Central memory CD8-positive, alpha-beta T cell (primary cell): ENCODE measurements at regions not wholly inside any gene's neighbourhood (a gene's known extent, or its start where the extent isn't known, plus 50 kb on each side); places are given as distances from the start of the nearest gene placed in this dataset.

Experiments used
- ATAC-seq: fragments of 150-1000 bp; cut with Tn5 transposase; replicated peaks from 2 replicates; pipeline ENCODE4 v1.10.0; 2022; ENCODE audit warnings: mild to moderate bottlenecking, moderate FRiP score, moderate number of reproducible peaks; ENCODE audit not compliant: poor library complexity, severe bottlenecking; ENCODE audit errors: extremely low read depth
- DNase-seq, 2 donors: peaks; one replicate each; pipeline ENCODE4 v3.0.0; 2021; ENCODE audit warnings: low spot score in 2 of 2
- H3K27ac Mint-ChIP-seq: one replicate; pipeline ENCODE4 v1.8.0; 2022; ENCODE audit warnings: low read depth, mild to moderate bottlenecking, moderate library complexity, mixed read lengths
- H3K27me3 Mint-ChIP-seq: one replicate; pipeline ENCODE4 v1.8.0; 2022; ENCODE audit warnings: mixed read lengths
- H3K36me3 Mint-ChIP-seq: one replicate; pipeline ENCODE4 v1.8.0; 2022; ENCODE audit warnings: mild to moderate bottlenecking, moderate library complexity, mixed read lengths; ENCODE audit not compliant: insufficient read depth
- H3K4me1 Mint-ChIP-seq: one replicate; pipeline ENCODE4 v1.8.0; 2022; ENCODE audit warnings: mixed read lengths
- H3K4me3 Mint-ChIP-seq: one replicate; pipeline ENCODE4 v1.8.0; 2022; ENCODE audit warnings: mild to moderate bottlenecking, moderate library complexity, mixed read lengths
- H3K9me3 Mint-ChIP-seq: one replicate; pipeline ENCODE4 v1.8.0; 2022; ENCODE audit warnings: mixed read lengths

DNA sequence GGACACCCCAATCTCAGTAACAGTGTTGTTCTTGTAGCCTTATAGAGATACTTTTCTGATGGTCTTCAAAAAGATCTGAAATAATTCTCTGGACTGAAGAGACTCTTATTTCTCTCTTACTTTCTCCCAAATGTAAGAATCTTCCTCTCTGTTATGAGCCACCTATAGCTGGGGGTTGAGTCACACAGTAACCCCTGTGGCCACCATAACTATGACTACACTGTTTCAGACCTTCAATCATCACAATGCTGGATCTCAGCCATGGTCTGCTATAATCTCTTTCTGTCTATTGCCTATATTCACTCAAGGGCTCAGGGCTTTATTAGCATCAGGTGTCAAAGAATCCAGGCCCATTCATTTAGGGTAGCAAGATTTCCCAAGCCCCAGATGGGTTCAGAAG is 436.9 kb downstream of the KDM5D start:
- DNase-seq, result no peak
- ATAC-seq, result no peak
- H3K36me3 Mint-ChIP-seq, result no peaks in the 10 kb centered on the region
- no peak overlapping the region for H3K4me3 Mint-ChIP-seq
- no peaks in the 10 kb centered on the region for H3K27me3 Mint-ChIP-seq
- no peak overlapping the region for H3K27ac Mint-ChIP-seq
- no peaks in the 10 kb centered on the region for H3K4me1 Mint-ChIP-seq
- H3K9me3 Mint-ChIP-seq, result no peaks in the 10 kb centered on the region

DNA sequence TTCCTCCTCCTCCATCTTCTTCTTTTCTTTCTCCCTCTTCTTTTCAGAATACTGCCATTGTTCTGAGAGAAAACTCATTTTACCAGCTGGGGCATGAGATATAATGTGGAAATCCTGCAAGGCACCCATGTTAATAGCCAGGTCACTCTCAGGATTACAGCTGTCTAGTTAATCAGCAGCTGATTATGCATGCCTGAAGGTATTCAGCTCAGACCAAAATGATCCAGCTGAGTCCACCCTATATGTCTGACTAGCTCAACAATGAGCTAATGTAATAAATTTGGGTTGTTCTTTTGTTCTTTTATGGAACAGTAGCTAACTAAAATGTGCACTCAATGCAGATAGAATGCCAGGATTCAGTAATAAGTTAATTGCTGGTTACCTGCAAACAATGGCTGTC is 441.4 kb downstream of the KDM5D start:
- no peak overlapping the region for H3K27ac Mint-ChIP-seq
- H3K27me3 Mint-ChIP-seq, result no peaks in the 10 kb centered on the region
- DNase-seq, result no peak
- H3K9me3 Mint-ChIP-seq, result peaks cover 11% of the 10 kb centered on the region
- H3K36me3 Mint-ChIP-seq, result no peaks in the 10 kb centered on the region
- H3K4me3 Mint-ChIP-seq, result no peak overlapping the region
- no peaks in the 10 kb centered on the region for H3K4me1 Mint-ChIP-seq
- no peak for ATAC-seq

- ATAC-seq (no peak), DNase-seq (no peak)
- Mint-ChIP-seq H3K4me3 (no peak overlapping the region), H3K36me3 (no peaks in the 10 kb centered on the region), H3K27ac (no peak overlapping the region), H3K4me1 (no peaks in the 10 kb centered on the region), H3K27me3 (no peaks in the 10 kb centered on the region), H3K9me3 (no peaks in the 10 kb centered on the region)
These were observed 453.6 kb downstream of the KDM5D start for GRCh38 chrY:19290925-19291324.

DNA sequence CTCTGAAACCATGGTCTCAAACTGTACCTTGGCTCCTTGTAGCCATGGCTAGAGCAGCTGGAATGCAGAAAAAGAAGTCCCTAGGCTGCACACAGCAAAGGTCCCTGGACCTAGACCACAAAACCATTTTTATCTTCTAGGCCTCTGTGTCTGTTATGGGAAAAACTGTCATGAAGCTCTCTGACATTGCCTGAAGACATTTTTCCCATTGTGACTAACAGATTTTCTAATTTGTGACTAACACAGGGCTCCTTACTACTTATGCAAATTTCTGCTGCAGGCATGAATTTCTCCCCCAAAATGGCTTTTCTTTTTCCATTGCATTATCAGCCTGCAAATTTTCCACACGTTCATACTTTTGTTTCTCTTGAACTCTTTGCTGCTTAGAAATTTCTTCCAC is 470.4 kb downstream of the KDM5D start:
- no peak overlapping the region for H3K27ac Mint-ChIP-seq
- no peak for ATAC-seq
- no peak for DNase-seq
- H3K4me1 Mint-ChIP-seq, result no peaks in the 10 kb centered on the region
- no peaks in the 10 kb centered on the region for H3K27me3 Mint-ChIP-seq
- no peaks in the 10 kb centered on the region for H3K9me3 Mint-ChIP-seq
- H3K4me3 Mint-ChIP-seq, result no peak overlapping the region
- no peaks in the 10 kb centered on the region for H3K36me3 Mint-ChIP-seq

GRCh38 chrY:19268331-19268730 is 476.2 kb downstream of the KDM5D start:
- Mint-ChIP-seq H3K36me3 (peaks cover 1% of the 10 kb centered on the region), H3K9me3 (no peaks in the 10 kb centered on the region)
- ATAC-seq, result no peak

GRCh38 chrY:19265404-19265803 is 479.1 kb downstream of the KDM5D start:
- H3K27me3 Mint-ChIP-seq, result no peaks in the 10 kb centered on the region
- no peaks in the 10 kb centered on the region for H3K9me3 Mint-ChIP-seq
- H3K36me3 Mint-ChIP-seq, result peaks cover 1% of the 10 kb centered on the region
- no peak overlapping the region for H3K27ac Mint-ChIP-seq
- DNase-seq (no peak), ATAC-seq (no peak)
- no peaks in the 10 kb centered on the region for H3K4me1 Mint-ChIP-seq
- no peak overlapping the region for H3K4me3 Mint-ChIP-seq

More at GRCh38 chrY:19268331-19268730, 476.2 kb downstream of the KDM5D start:
- no peak for DNase-seq
- Mint-ChIP-seq H3K27me3 (no peaks in the 10 kb centered on the region), H3K4me1 (no peaks in the 10 kb centered on the region), H3K27ac (no peak overlapping the region), H3K4me3 (no peak overlapping the region)

DNA sequence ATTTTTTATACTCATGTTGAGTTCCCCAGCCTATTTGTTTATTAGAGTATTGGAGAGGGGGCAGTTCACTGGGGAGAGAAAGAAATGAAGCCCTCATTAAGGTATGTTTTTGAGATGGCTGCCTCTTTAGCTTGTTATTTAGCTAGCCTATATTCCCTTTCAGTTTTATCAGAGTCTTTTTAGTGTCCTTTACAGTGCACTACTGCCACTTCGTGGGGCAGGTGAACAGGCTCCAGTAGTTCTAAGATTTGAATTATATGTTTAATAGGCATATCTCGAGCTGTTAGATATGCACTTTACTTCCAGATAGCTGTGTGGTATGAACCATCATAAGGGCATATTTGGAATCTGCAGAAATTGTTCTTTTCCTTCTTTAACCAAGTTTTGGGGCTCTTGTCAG is 482.2 kb downstream of the KDM5D start:
- Mint-ChIP-seq H3K4me1 (no peaks in the 10 kb centered on the region), H3K4me3 (no peak overlapping the region), H3K36me3 (peaks cover 1% of the 10 kb centered on the region), H3K27ac (no peak overlapping the region), H3K9me3 (no peaks in the 10 kb centered on the region), H3K27me3 (no peaks in the 10 kb centered on the region)
- ATAC-seq (no peak), DNase-seq (no peak)

DNA sequence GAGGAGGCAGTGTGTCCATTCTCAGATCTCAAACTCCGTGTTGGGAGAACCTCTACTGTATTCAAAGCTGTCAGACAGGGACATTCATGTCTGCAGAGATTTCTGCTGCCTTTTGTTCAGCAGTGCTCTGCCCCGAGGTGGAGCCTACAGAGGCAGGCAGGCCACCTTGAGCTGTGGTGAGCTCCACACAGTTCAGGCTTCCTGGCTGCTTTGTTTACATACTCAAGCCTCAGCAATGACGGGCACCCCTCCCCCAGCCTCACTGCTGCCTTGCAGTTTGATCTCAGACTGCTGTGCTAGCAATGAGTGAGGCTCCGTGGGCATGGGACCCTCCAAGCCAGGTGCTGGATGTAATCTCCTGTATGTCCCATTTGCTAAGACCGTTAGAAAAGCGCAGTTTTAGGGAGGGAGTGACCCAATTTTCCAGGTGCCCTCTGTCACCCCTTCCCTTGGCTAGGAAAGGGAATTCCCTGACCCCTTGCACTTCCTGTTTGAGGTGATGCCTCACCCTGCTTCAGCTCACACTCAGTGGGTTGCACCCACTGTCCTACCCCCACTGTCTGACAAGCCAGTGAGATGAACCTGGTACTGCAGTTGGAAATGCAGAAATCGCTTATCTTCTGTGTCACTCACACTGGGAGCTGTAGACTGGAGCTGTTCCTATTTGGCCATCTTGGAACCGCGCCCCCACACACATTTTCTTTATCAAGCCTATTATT is 458.9 kb upstream of the HSFY2 start:
- H3K27ac Mint-ChIP-seq, result no peak overlapping the region
- no peaks in the 10 kb centered on the region for H3K4me1 Mint-ChIP-seq
- H3K36me3 Mint-ChIP-seq, result peaks cover 1% of the 10 kb centered on the region
- peak overlapping the region; percentile 31 for H3K4me3 Mint-ChIP-seq
- peaks cover 17% of the 10 kb centered on the region for H3K9me3 Mint-ChIP-seq
- no peaks in the 10 kb centered on the region for H3K27me3 Mint-ChIP-seq
- ATAC-seq (peak; percentile 74), DNase-seq (peak; percentile 13 to 31)

- peaks cover 8% of the 10 kb centered on the region for H3K9me3 Mint-ChIP-seq
- no peaks in the 10 kb centered on the region for H3K27me3 Mint-ChIP-seq
- ATAC-seq (no peak), DNase-seq (no peak)
- H3K4me1 Mint-ChIP-seq, result no peaks in the 10 kb centered on the region
- no peak overlapping the region for H3K4me3 Mint-ChIP-seq
- no peak overlapping the region for H3K27ac Mint-ChIP-seq
- no peaks in the 10 kb centered on the region for H3K36me3 Mint-ChIP-seq
These were observed 447.2 kb upstream of the HSFY2 start for GRCh38 chrY:19220784-19221183.

DNA sequence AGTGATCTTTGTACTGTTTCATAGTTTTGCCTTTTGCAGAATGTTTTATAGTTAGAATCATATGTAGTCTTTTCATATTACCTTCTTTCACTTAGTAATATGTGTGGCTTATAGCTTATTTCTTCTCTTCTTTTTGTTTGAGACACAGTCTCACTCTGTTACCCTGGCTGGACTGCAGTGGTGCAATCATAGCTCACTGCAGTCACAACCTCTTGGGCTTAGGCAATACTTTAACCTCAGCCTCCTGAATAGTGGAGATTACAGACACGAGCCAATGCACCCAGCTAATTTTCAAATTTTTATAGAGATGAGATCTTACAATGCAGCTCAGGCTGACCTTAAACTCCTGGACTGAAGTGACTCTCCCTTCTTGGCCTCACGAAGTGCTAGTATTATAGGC is 435.4 kb upstream of the HSFY2 start:
- Mint-ChIP-seq H3K27me3 (no peaks in the 10 kb centered on the region), H3K27ac (no peak overlapping the region), H3K4me3 (no peak overlapping the region), H3K36me3 (no peaks in the 10 kb centered on the region), H3K9me3 (no peaks in the 10 kb centered on the region), H3K4me1 (no peaks in the 10 kb centered on the region)
- DNase-seq (no peak), ATAC-seq (no peak)

DNA sequence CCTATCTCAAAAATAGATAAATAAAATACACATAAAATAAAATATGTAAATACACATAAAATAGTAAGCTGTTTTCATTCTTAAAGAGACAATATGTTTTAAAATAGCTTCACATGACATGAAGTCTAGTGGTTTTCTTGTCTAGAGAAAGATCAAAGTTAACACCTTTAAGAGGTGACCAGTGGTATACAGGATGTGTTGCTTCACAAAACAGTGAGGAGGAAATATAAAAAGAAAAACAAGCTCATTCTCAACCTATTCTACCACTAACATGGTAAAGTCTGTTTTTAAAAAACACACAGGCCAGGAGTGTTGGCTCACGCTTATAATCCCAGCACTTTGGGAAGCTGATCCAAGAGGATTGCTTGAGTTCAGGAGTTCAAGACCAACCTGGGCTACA is 433.5 kb upstream of the HSFY2 start:
- DNase-seq, result no peak
- no peaks in the 10 kb centered on the region for H3K4me1 Mint-ChIP-seq
- H3K36me3 Mint-ChIP-seq, result no peaks in the 10 kb centered on the region
- ATAC-seq, result no peak
- peaks cover 6% of the 10 kb centered on the region for H3K9me3 Mint-ChIP-seq
- H3K27ac Mint-ChIP-seq, result no peak overlapping the region
- H3K4me3 Mint-ChIP-seq, result no peak overlapping the region
- H3K27me3 Mint-ChIP-seq, result no peaks in the 10 kb centered on the region

DNA sequence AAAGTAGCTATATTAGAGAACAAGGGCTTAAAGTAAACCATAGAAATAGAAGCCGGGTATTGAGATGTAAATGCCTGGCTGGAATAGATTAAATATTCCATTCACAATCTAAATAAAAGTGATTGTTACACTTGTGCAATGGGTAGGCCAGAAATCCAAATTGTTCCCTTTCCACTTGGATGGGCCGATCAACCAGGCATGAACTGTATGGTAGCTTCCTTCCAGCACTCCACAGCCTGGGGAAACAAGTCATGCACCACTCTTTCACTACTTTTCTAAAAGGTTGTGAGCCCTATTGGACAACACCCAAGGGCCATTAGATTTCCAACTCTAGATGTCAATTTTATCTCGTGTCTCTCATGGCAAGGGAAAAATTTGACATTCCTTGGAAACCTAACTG is 407.3 kb upstream of the HSFY2 start:
- no peaks in the 10 kb centered on the region for H3K27me3 Mint-ChIP-seq
- H3K4me3 Mint-ChIP-seq, result no peak overlapping the region
- no peaks in the 10 kb centered on the region for H3K36me3 Mint-ChIP-seq
- H3K4me1 Mint-ChIP-seq, result no peaks in the 10 kb centered on the region
- no peak overlapping the region for H3K27ac Mint-ChIP-seq
- no peak for ATAC-seq
- peaks cover 32% of the 10 kb centered on the region for H3K9me3 Mint-ChIP-seq
- DNase-seq, result no peak

DNA sequence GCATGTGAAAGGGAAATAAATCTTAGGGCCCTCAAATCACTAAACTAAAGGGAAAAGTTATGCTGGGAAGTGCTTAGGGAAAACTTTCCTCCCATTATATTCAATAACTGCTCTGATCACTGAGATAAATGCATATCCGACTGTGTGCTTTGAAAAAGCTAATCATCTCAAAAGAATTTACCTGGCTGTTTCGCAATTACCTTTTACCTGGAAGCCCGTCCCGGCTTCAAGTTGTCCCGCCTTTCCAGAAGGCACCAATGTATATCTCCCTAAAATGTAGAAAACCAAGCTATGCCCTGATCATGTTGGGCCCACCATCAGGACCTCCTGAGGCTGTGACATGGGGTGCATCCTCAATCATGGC is 394.6 kb upstream of the HSFY2 start:
- Mint-ChIP-seq H3K27ac (no peak overlapping the region), H3K4me3 (no peak overlapping the region), H3K36me3 (no peaks in the 10 kb centered on the region), H3K4me1 (no peaks in the 10 kb centered on the region), H3K9me3 (peaks cover 6% of the 10 kb centered on the region), H3K27me3 (no peaks in the 10 kb centered on the region)
- DNase-seq, result no peak
- ATAC-seq, result no peak
